ENCODE measurements at regions not wholly inside any gene's neighbourhood (a gene's known extent, or its start where the extent isn't known, plus 50 kb on each side); places are given as distances from the start of the nearest gene placed in this dataset.

DNA sequence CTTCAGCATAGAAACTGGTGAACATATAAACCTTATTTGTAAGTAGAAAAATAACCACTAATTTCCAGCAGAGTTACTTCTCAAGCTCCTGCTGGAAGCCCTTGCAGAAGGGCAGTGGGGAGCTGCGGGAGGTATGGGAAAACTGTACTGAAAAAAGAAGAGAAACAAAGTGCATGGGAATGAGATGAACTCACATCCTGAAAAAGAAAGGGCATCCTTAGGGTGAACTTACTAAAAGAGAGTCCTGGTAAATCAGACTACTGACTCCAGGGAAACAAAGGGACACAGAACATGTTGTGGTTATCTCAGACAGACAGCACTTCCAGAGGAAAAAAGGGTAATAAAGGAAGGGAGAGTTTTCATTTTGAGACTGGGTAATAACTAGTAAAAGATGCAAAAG lies 515.1 kb downstream of the RPL10L start (continued):
- TF ChIP-seq RXRA (IDR thresholded peaks at IDR 0.05; ENCODE audit: insufficient read depth, low read depth, low read length) (no peak), TEAD4 (IDR thresholded peaks at IDR 0.05; ENCODE audit: low read depth, low read length) (no peak), EZH2 (IDR thresholded peaks at IDR 0.05; ENCODE audit: low read depth, low read length, severe bottlenecking) (no peak)

Data from H1 (cell line).